ENCODE measurements at regions not wholly inside any gene's neighbourhood (a gene's known extent, or its start where the extent isn't known, plus 50 kb on each side); places are given as distances from the start of the nearest gene placed in this dataset.

GRCh38 chr6:133191323-133191722 lies 49.8 kb upstream of the EYA4 start:
- H3K36me3 Mint-ChIP-seq (ENCODE audit: insufficient read depth in 1 of 3, low read depth in 3 of 3), result peaks cover 0 to 5% (median 2%) of the 10 kb centered on the region in 3 experiments; a peak in 1 of 7 replicates
- H4K91ac ChIP-seq (ENCODE audit: insufficient read length, low read depth, low read length), result no peak overlapping the region

More at GRCh38 chr6:133191323-133191722, 49.8 kb upstream of the EYA4 start:
- H2BK5ac ChIP-seq (ENCODE audit: insufficient read length, low read length), result no peak overlapping the region
- H2AK5ac ChIP-seq (ENCODE audit: insufficient read length, low read length), result no peak overlapping the region
- no peak overlapping the region for H3K4me2 ChIP-seq (ENCODE audit: insufficient read depth, insufficient read length, low read length)
- H3K9me3 ChIP-seq (ENCODE audit: control insufficient read depth, low read depth, low read length), result no peaks in the 10 kb centered on the region
- WGBS (ENCODE audit: extremely low coverage, insufficient read length, low lambda C conversion rate), result no CpG with 5 or more reads among the region's 2 CpGs
- no peak overlapping the region for H4K5ac ChIP-seq (ENCODE audit: insufficient read length, low read depth, low read length)
- H2BK15ac ChIP-seq (ENCODE audit: low read depth, low read length), result no peak overlapping the region
- Mint-ChIP-seq H3K27ac (no peak overlapping the region), H3K4me1 (peaks cover 18 to 24% of the 10 kb centered on the region in 2 experiments), H3K27me3 (ENCODE audit: low read depth) (no peaks in the 10 kb centered on the region), H3K4me3 (no peak overlapping the region), H3K9me3 (peaks cover 5% of the 10 kb centered on the region in 2 experiments; a peak in 3 of 5 replicates)
- no peaks in the 10 kb centered on the region for H3K27me3 ChIP-seq (ENCODE audit: insufficient read depth, low read length)
- H3K18ac ChIP-seq (ENCODE audit: insufficient read length, low read depth, low read length), result no peak overlapping the region
- H2BK20ac ChIP-seq (ENCODE audit: low read depth, low read length, poor library complexity, severe bottlenecking), result no peak overlapping the region
- no peaks in the 10 kb centered on the region for H3K23me2 ChIP-seq (ENCODE audit: insufficient read length, low read depth, low read length, poor library complexity, severe bottlenecking)
- no peaks in the 10 kb centered on the region for H4K20me1 ChIP-seq (ENCODE audit: control insufficient read depth, insufficient read depth, insufficient read length)
- no peak for TF ChIP-seq CTCF (conservative IDR thresholded peaks at IDR 0.05)
- no peak for DNase-seq
- no peak overlapping the region for H4K8ac ChIP-seq (replicated peaks; ENCODE audit: insufficient read length, low read depth, low read length)
- H3K27ac ChIP-seq (ENCODE audit: insufficient read length, low read depth, low read length), result no peak overlapping the region
- H3K79me1 ChIP-seq (ENCODE audit: insufficient read depth, low read depth, low read length, poor library complexity, severe bottlenecking), result no peaks in the 10 kb centered on the region
- no peak overlapping the region for H3K4ac ChIP-seq (ENCODE audit: low read depth, low read length)
- no peak overlapping the region for H3K9ac ChIP-seq (ENCODE audit: extremely low read depth, insufficient read length, low read length)
- H3K4me1 ChIP-seq (ENCODE audit: insufficient read depth, low read length), result peaks cover 3% of the 10 kb centered on the region; the same call in 1 of the 2 replicates
- H3K79me2 ChIP-seq (ENCODE audit: insufficient read depth, low read length), result no peaks in the 10 kb centered on the region
- no peak overlapping the region for H3K56ac ChIP-seq (ENCODE audit: insufficient read length, low read depth, low read length)
- no peak overlapping the region for H3K23ac ChIP-seq (ENCODE audit: insufficient read length, low read depth, low read length)
- H3T11ph ChIP-seq (ENCODE audit: low read length), result no peak overlapping the region
- no peak overlapping the region for H2AFZ ChIP-seq (ENCODE audit: low read length)
- H2BK120ac ChIP-seq (ENCODE audit: low read depth, low read length, poor library complexity, severe bottlenecking), result no peak overlapping the region
- no peak overlapping the region for H3K14ac ChIP-seq (ENCODE audit: insufficient read depth, low read length)
- no peak overlapping the region for H2BK12ac ChIP-seq (ENCODE audit: insufficient read length, low read depth, low read length)
